ENCODE measurements at regions not wholly inside any gene's neighbourhood (a gene's known extent, or its start where the extent isn't known, plus 50 kb on each side); places are given as distances from the start of the nearest gene placed in this dataset.

DNA sequence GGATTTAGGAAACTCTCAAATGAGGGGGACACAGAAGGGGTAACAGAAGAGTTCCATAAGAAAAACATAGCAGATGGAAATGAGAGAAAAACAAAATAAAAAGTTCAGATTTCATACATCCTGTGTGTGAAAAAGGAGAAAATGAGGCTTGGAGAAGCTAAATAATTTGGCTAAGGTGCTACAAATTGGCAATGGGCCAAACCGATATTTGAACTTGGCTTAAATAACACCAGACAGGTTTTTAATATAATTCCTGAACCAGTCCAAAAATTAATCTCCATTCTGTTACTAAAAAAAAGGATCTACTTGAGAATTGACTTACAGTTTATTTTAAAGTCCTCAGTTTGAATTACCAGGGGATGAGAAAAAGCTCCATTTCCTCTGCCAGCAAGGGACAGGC, 342.9 kb upstream of the DPH6 start:
- TF ChIP-seq, protein P1, sequence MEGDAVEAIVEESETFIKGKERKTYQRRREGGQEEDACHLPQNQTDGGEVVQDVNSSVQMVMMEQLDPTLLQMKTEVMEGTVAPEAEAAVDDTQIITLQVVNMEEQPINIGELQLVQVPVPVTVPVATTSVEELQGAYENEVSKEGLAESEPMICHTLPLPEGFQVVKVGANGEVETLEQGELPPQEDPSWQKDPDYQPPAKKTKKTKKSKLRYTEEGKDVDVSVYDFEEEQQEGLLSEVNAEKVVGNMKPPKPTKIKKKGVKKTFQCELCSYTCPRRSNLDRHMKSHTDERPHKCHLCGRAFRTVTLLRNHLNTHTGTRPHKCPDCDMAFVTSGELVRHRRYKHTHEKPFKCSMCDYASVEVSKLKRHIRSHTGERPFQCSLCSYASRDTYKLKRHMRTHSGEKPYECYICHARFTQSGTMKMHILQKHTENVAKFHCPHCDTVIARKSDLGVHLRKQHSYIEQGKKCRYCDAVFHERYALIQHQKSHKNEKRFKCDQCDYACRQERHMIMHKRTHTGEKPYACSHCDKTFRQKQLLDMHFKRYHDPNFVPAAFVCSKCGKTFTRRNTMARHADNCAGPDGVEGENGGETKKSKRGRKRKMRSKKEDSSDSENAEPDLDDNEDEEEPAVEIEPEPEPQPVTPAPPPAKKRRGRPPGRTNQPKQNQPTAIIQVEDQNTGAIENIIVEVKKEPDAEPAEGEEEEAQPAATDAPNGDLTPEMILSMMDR (IDR thresholded peaks at IDR 0.05), result no peak
- no peak for TF ChIP-seq POLR2A (IDR thresholded peaks at IDR 0.05)

All from tibial nerve (tissue), 3 donors.